Endothelial cell of umbilical vein (primary cell): ENCODE measurements at regions not wholly inside any gene's neighbourhood (a gene's known extent, or its start where the extent isn't known, plus 50 kb on each side); places are given as distances from the start of the nearest gene placed in this dataset.
"Not testable (repeated sequence)": the region's sequence is repeated elsewhere in the genome, so short reads cannot be mapped to it uniquely, and the experiment has no call there.

Experiments used
- BruUV-seq: library from RNA; stranded (reverse); fragments of 400-500 nt; replicated peaks from 2 replicates; lab custom pipeline; 2021; lab: Mats Ljungman, UMichigan
- CTCF ChIA-PET: fragments of 300-600, 350-600 bp; sonication (Branson Sonifier 250); formaldehyde crosslinking; loops from one replicate; lab custom pipeline; 2021; ENCODE audit warnings: antibody characterized with exemption, inconsistent platforms; lab: Charles Lee
- POLR2A ChIA-PET: fragments of 300-600, 350-600 bp; sonication (Branson Sonifier 250); formaldehyde crosslinking; loops from one replicate; lab custom pipeline; 2021; ENCODE audit warnings: antibody characterized with exemption, inconsistent platforms; lab: Charles Lee
- DNase-seq: peaks from one replicate; pipeline ENCODE4 v3.0.0-alpha.2; 2011; ENCODE audit warnings: low read depth, low spot score
- FAIRE-seq: peaks from 2 replicates; lab custom pipeline; 2011; peaks lifted over from hg19 to GRCh38; lab: Jason Lieb, UNC
- H2AFZ ChIP-seq: 2 replicates; pipeline ENCODE4 v1.6.0; 2012; ENCODE audit warnings: low read depth, low read length, control low read depth, inconsistent platforms
- H3K27ac ChIP-seq: 2 replicates; pipeline ENCODE4 v1.5.1; 2011; ENCODE audit warnings: low read depth, mild to moderate bottlenecking, control low read depth, low read length, moderate library complexity; ENCODE audit not compliant: insufficient read depth
- H3K27me3 ChIP-seq, 2 experiments: 2 replicates each; pipeline versions ENCODE4 v1.6.0 to v1.6.1; 2011; ENCODE audit warnings: low read length in 2 of 2, mixed read lengths in 1 of 2; ENCODE audit not compliant: control insufficient read depth in 2 of 2, insufficient read depth in 2 of 2
- H3K36me3 ChIP-seq, 2 experiments: 2 replicates in 1 of 2; 3 replicates in 1 of 2; pipeline ENCODE4 v1.5.1; 2011; ENCODE audit warnings: low read length in 2 of 2, mild to moderate bottlenecking in 1 of 2, moderate library complexity in 1 of 2; ENCODE audit not compliant: control insufficient read depth in 2 of 2, insufficient read depth in 2 of 2; ENCODE audit errors: extremely low read depth in 1 of 2
- H3K4me1 ChIP-seq: 3 replicates; pipeline ENCODE4 v1.5.1; 2011; ENCODE audit warnings: mild to moderate bottlenecking, low read length; ENCODE audit not compliant: control insufficient read depth, insufficient read depth; ENCODE audit errors: extremely low read depth
- H3K4me2 ChIP-seq: 2 replicates; pipeline ENCODE4 v1.6.1; 2011; ENCODE audit warnings: low read length, control low read depth, mixed read lengths; ENCODE audit not compliant: insufficient read depth
- H3K4me3 ChIP-seq, 3 experiments: fragments of 200-600 bp in 1 of 3; sonication (generic), shearing (Covaris generic) in 1 of 3; replicated peaks in 1 of 3; 2 replicates each; pipeline ENCODE4 v1.5.1; 2011 to 2016; ENCODE audit warnings: control low read depth in 3 of 3, low read length in 3 of 3, mild to moderate bottlenecking in 2 of 3, inconsistent platforms in 1 of 3, low read depth in 1 of 3, moderate library complexity in 1 of 3; ENCODE audit not compliant: insufficient read depth in 1 of 3
- H3K79me2 ChIP-seq: 2 replicates; pipeline ENCODE4 v1.6.0; 2012; ENCODE audit warnings: low read length, inconsistent platforms; ENCODE audit not compliant: control insufficient read depth, insufficient read depth
- H3K9ac ChIP-seq: replicated peaks from 2 replicates; pipeline ENCODE3; 2011; ENCODE audit warnings: low read length, control low read depth; ENCODE audit not compliant: insufficient read depth; ENCODE audit errors: extremely low read depth
- H3K9me1 ChIP-seq: replicated peaks from 3 replicates; pipeline ENCODE4 v1.6.0; 2011; ENCODE audit warnings: mild to moderate bottlenecking, low read length; ENCODE audit not compliant: control insufficient read depth, insufficient read depth; ENCODE audit errors: extremely low read depth
- H3K9me3 ChIP-seq: replicated peaks from 2 replicates; pipeline ENCODE4 v1.5.1; 2012; ENCODE audit warnings: low read length, inconsistent platforms; ENCODE audit not compliant: control insufficient read depth, insufficient read depth
- H4K20me1 ChIP-seq: replicated peaks from 2 replicates; pipeline ENCODE3; 2011; ENCODE audit warnings: mild to moderate bottlenecking, low read length; ENCODE audit not compliant: control insufficient read depth, insufficient read depth; ENCODE audit errors: extremely low read depth
- EZH2 ChIP-seq: IDR thresholded peaks from 2 replicates; pipeline ENCODE4 v1.6.1; 2012; ENCODE audit warnings: borderline replicate concordance, low read depth, mild to moderate bottlenecking, moderate library complexity, low read length, inconsistent platforms; ENCODE audit not compliant: severe bottlenecking
- FOS ChIP-seq: IDR thresholded peaks from 2 replicates; pipeline ENCODE4 v1.6.1; 2011; ENCODE audit warnings: mild to moderate bottlenecking, low read length, moderate library complexity, borderline replicate concordance; ENCODE audit not compliant: insufficient read depth
- JUN ChIP-seq: IDR thresholded peaks from 2 replicates; pipeline ENCODE4 v1.6.1; 2011; ENCODE audit warnings: borderline replicate concordance, low read depth; ENCODE audit not compliant: insufficient read length, insufficient read depth
- MYC ChIP-seq: IDR thresholded peaks from one replicate; pipeline ENCODE4 v1.6.1; 2011; ENCODE audit warnings: mild to moderate bottlenecking, low read depth, low read length
- POLR2AphosphoS5 ChIP-seq: IDR thresholded peaks from 2 replicates; pipeline ENCODE4 v1.6.1; 2012; ENCODE audit warnings: low read depth, mild to moderate bottlenecking, control low read depth, low read length, moderate library complexity; ENCODE audit not compliant: insufficient read depth
- dilution Hi-C: fragments of 300-500 bp; cut with MboI; formaldehyde crosslinking; loops from one replicate; pipeline ENCODE4 v1.15.0; 2019; ENCODE audit warnings: low sequenced_read_pairs; ENCODE audit not compliant: extremely low pct_ligation_motif_present
- intact Hi-C: fragments of 100-400 bp; cut with micrococcal nuclease; formaldehyde crosslinking; loops from one replicate; pipeline ENCODE4 v1.10.0; 2022
- TF ChIP-seq, protein P1 (sequence below), 2 donors: IDR thresholded peaks; 1 replicate in 1 of 2; 2 replicates in 1 of 2; pipeline ENCODE4 v1.5.1; 2011; ENCODE audit warnings: low read length in 2 of 2, mild to moderate bottlenecking in 2 of 2, moderate library complexity in 2 of 2, control low read depth in 1 of 2, inconsistent platforms in 1 of 2, low read depth in 1 of 2; ENCODE audit not compliant: insufficient read depth in 1 of 2; ENCODE audit errors: extremely low read depth in 1 of 2

DNA sequence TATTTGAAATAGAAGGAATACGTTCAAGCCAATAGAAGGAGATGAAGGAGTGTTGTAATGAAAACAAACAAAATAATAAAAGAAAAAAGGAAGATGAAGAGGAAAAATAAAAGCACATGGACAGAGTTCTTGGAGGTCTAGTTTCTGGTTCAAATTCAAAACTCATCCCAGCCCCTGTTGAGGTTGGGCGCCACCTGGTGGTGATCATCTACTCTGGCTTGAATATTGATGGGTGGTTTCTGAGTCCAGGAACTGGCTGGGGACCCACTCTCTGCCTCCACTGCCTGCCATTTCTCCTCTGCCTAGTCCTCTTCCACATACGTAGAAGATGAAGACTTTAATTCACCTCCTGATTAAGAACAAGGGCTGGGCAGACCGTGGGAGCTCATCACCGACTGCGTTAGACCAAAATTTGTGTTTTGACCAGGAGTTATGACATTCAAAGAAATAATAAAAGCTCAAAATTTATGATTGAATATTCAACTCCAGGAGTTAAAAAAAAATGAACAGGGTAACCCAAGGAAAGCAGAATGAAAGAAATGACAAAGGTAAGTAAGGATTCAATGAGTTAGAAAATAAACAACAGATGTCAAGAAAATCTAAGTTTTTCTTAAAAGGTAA is 99.0 kb upstream of the SLC1A3 start:
- Histone ChIP-seq H3K79me2 (no peaks in the 10 kb centered on the region), H2AFZ (no peak overlapping the region), H3K4me3 (no peak overlapping the region), H3K9me1 (no peaks in the 10 kb centered on the region), H3K27me3 (no peaks in the 10 kb centered on the region), H4K20me1 (no peaks in the 10 kb centered on the region), H3K27ac (no peak overlapping the region), H3K4me2 (no peak overlapping the region), H3K9me3 (no peaks in the 10 kb centered on the region), H3K36me3 (no peaks in the 10 kb centered on the region), H3K4me1 (no peaks in the 10 kb centered on the region), H3K9ac (no peak overlapping the region)
- FAIRE-seq (peak; percentile 92), DNase-seq (peak; percentile 53)
- TF ChIP-seq, protein P1, sequence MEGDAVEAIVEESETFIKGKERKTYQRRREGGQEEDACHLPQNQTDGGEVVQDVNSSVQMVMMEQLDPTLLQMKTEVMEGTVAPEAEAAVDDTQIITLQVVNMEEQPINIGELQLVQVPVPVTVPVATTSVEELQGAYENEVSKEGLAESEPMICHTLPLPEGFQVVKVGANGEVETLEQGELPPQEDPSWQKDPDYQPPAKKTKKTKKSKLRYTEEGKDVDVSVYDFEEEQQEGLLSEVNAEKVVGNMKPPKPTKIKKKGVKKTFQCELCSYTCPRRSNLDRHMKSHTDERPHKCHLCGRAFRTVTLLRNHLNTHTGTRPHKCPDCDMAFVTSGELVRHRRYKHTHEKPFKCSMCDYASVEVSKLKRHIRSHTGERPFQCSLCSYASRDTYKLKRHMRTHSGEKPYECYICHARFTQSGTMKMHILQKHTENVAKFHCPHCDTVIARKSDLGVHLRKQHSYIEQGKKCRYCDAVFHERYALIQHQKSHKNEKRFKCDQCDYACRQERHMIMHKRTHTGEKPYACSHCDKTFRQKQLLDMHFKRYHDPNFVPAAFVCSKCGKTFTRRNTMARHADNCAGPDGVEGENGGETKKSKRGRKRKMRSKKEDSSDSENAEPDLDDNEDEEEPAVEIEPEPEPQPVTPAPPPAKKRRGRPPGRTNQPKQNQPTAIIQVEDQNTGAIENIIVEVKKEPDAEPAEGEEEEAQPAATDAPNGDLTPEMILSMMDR (IDR thresholded peaks at IDR 0.05; ENCODE audit: extremely low read depth in 1 of 2, insufficient read depth in 1 of 2, low read depth in 1 of 2, low read length in 2 of 2), result peak; percentile 78 to 84
- no peak for TF ChIP-seq MYC
- no peak for TF ChIP-seq JUN
- no peak for TF ChIP-seq EZH2
- no peak for TF ChIP-seq FOS
- no peak for TF ChIP-seq POLR2AphosphoS5
- ChIA-PET CTCF (interaction anchor here (0.6 to 7.3 kb wide), 9 partner anchors 13 to 482 kb away, joined by 3 to 72 read pairs (median 3); no protein-coding TSS in a partner anchor), POLR2A (no interaction called here)
- no TSS peak for BruUV-seq
- dilution Hi-C loops, result no loop called here
- intact Hi-C loops, result loop anchor here (1.0 to 5.0 kb wide), 8 partner anchors 69 to 428 kb away; partner anchors contain the start of gene SLC1A3

- H3K4me1 ChIP-seq, DNase-seq, H3K27me3 ChIP-seq, H3K79me2 ChIP-seq, H2AFZ ChIP-seq, H3K9me1 ChIP-seq, H3K4me2 ChIP-seq, FAIRE-seq, H4K20me1 ChIP-seq, H3K9me3 ChIP-seq, BruUV-seq, H3K4me3 ChIP-seq, dilution Hi-C loops, H3K9ac ChIP-seq, H3K36me3 ChIP-seq, H3K27ac ChIP-seq, POLR2A ChIA-PET: not testable (repeated sequence)
- CTCF ChIA-PET, result interaction anchor here (0.6 to 7.3 kb wide), 7 partner anchors 84 to 429 kb away, joined by 3 to 72 read pairs (median 3); no protein-coding TSS in a partner anchor
- intact Hi-C loops, result loop anchor here (5.0 kb wide), 1 partner anchor 99 kb away; the partner anchor contains the start of gene SLC1A3
These were observed 98.1 kb upstream of the SLC1A3 start for GRCh38 chr5:36508331-36508730.

- H3K4me1 ChIP-seq, H3K27ac ChIP-seq, DNase-seq, dilution Hi-C loops, H3K9me3 ChIP-seq, H4K20me1 ChIP-seq, H2AFZ ChIP-seq, H3K79me2 ChIP-seq, H3K4me2 ChIP-seq, H3K27me3 ChIP-seq, H3K4me3 ChIP-seq, intact Hi-C loops, H3K9ac ChIP-seq, FAIRE-seq, POLR2A ChIA-PET, BruUV-seq, CTCF ChIA-PET, H3K9me1 ChIP-seq, H3K36me3 ChIP-seq: not testable (repeated sequence)
These were observed 92.8 kb upstream of the SLC1A3 start for GRCh38 chr5:36513647-36514046.
